ENCODE measurements at regions not wholly inside any gene's neighbourhood (a gene's known extent, or its start where the extent isn't known, plus 50 kb on each side); places are given as distances from the start of the nearest gene placed in this dataset.

- no peak for TF ChIP-seq ZNF425 (CRISPR knock-in tag; conservative IDR thresholded peaks at IDR 0.05)
- TF ChIP-seq IRF2 (CRISPR knock-in tag; IDR thresholded peaks at IDR 0.05; ENCODE audit: borderline replicate concordance, low read depth), result no peak
- TF ChIP-seq NFATC4 (CRISPR knock-in tag; IDR thresholded peaks at IDR 0.05), result no peak
- TF ChIP-seq CREB1 (CRISPR knock-in tag; IDR thresholded peaks at IDR 0.05), result no peak
- no peak for TF ChIP-seq ZNF512 (CRISPR knock-in tag; IDR thresholded peaks at IDR 0.05; ENCODE audit: borderline replicate concordance)
Observed at GRCh38 chr20:16209951-16210361, 363.3 kb downstream of the KIF16B start (continued).

GRCh38 chr20:16209357-16209756 lies 363.9 kb downstream of the KIF16B start:
- ATAC-seq (no peak), DNase-seq (ENCODE audit: low spot score) (no peak)
- no peak overlapping the region for H3K4me3 Mint-ChIP-seq
- H3K4me1 Mint-ChIP-seq, result peaks cover 5% of the 10 kb centered on the region
- H3K9me3 Mint-ChIP-seq, result 0 out of 2 replicates have a peak, but pooled peaks cover 4% of the 10 kb centered on the region
- TF ChIP-seq NR2C2 (CRISPR knock-in tag; IDR thresholded peaks at IDR 0.05), result no peak
- TF ChIP-seq STAT6 (CRISPR knock-in tag; conservative IDR thresholded peaks at IDR 0.05; ENCODE audit: low read depth), result no peak
- no peak for TF ChIP-seq USF1 (CRISPR knock-in tag; IDR thresholded peaks at IDR 0.05)
- H3K36me3 Mint-ChIP-seq, result no peaks in the 10 kb centered on the region
- H3K27ac Mint-ChIP-seq, result no peak overlapping the region
- CTCF ChIA-PET, result no interaction called here
- no peaks in the 10 kb centered on the region; the same call in 1 of the 2 replicates for H3K27me3 Mint-ChIP-seq (ENCODE audit: low read depth)
- POLR2A ChIA-PET, result no interaction called here

GRCh38 chr20:16208443-16208842 lies 364.8 kb downstream of the KIF16B start:
- POLR2A ChIA-PET, result no interaction called here
- H3K27me3 Mint-ChIP-seq (ENCODE audit: low read depth), result no peaks in the 10 kb centered on the region; the same call in 1 of the 2 replicates
- H3K9me3 Mint-ChIP-seq, result 0 out of 2 replicates have a peak, but pooled peaks cover 4% of the 10 kb centered on the region
- DNase-seq (ENCODE audit: low spot score) (no peak), ATAC-seq (no peak)
- no peaks in the 10 kb centered on the region for H3K4me1 Mint-ChIP-seq
- no peak overlapping the region for H3K4me3 Mint-ChIP-seq
- H3K27ac Mint-ChIP-seq, result no peak overlapping the region
- CTCF ChIA-PET, result no interaction called here
- no peaks in the 10 kb centered on the region for H3K36me3 Mint-ChIP-seq
- TF ChIP-seq ZNF121 (CRISPR knock-in tag; IDR thresholded peaks at IDR 0.05) (no peak), MYBL2 (CRISPR knock-in tag; IDR thresholded peaks at IDR 0.05) (no peak), ZBTB21 (CRISPR knock-in tag; IDR thresholded peaks at IDR 0.05; ENCODE audit: borderline replicate concordance) (no peak), ESRRA (CRISPR knock-in tag; IDR thresholded peaks at IDR 0.05; ENCODE audit: borderline replicate concordance) (no peak), TCF7 (CRISPR knock-in tag; IDR thresholded peaks at IDR 0.05; ENCODE audit: low read depth) (no peak), ZNF138 (CRISPR knock-in tag; conservative IDR thresholded peaks at IDR 0.05) (no peak), ZNF532 (CRISPR knock-in tag; IDR thresholded peaks at IDR 0.05; ENCODE audit: borderline replicate concordance) (no peak), GTF2I (CRISPR knock-in tag; conservative IDR thresholded peaks at IDR 0.05) (no peak), RORB (CRISPR knock-in tag; IDR thresholded peaks at IDR 0.05) (no peak), PRRX2 (CRISPR knock-in tag; IDR thresholded peaks at IDR 0.05) (no peak), TEAD1 (CRISPR knock-in tag; IDR thresholded peaks at IDR 0.05) (no peak), ZNF671 (CRISPR knock-in tag; IDR thresholded peaks at IDR 0.05) (no peak), ZNF219 (CRISPR knock-in tag; IDR thresholded peaks at IDR 0.05; ENCODE audit: borderline replicate concordance) (no peak), MAX (CRISPR knock-in tag; IDR thresholded peaks at IDR 0.05) (no peak)
